Hepatocyte (in vitro differentiated cells): ENCODE measurements at regions not wholly inside any gene's neighbourhood (a gene's known extent, or its start where the extent isn't known, plus 50 kb on each side); places are given as distances from the start of the nearest gene placed in this dataset.

ENCODE experiments used
- EZH2 ChIP-seq: fragments of 200-600 bp; sonication (generic); IDR thresholded peaks from 2 replicates; pipeline ENCODE4 v1.6.1; 2016; ENCODE audit warnings: antibody characterized with exemption, mild to moderate bottlenecking, borderline replicate concordance
- TF ChIP-seq, protein P1 (sequence below): fragments of 200-600 bp; sonication (generic); IDR thresholded peaks from 2 replicates; pipeline ENCODE4 v1.5.1; 2016; ENCODE audit warnings: antibody characterized with exemption, mild to moderate bottlenecking; ENCODE audit not compliant: poor library complexity

DNA sequence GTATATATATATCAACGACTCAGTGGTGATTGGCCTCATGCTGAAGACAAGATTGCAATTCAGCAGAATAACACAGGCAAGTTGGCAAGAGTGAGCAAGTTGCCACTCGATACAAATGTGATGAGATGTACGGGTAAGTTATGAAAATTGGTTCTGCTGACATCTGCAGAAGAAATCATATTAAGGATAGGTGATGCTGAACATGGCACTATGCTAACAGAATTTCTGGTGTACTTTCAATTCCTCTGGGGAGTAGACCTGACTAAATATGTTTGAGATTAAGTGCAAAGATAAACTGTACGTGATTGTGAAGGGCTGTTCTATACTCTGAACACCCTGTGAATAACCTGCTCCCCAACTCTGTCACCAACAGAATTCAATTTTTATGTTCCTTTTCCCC lies 758.2 kb downstream of the TBC1D32 start:
- TF ChIP-seq EZH2, result no peak
- TF ChIP-seq, protein P1, sequence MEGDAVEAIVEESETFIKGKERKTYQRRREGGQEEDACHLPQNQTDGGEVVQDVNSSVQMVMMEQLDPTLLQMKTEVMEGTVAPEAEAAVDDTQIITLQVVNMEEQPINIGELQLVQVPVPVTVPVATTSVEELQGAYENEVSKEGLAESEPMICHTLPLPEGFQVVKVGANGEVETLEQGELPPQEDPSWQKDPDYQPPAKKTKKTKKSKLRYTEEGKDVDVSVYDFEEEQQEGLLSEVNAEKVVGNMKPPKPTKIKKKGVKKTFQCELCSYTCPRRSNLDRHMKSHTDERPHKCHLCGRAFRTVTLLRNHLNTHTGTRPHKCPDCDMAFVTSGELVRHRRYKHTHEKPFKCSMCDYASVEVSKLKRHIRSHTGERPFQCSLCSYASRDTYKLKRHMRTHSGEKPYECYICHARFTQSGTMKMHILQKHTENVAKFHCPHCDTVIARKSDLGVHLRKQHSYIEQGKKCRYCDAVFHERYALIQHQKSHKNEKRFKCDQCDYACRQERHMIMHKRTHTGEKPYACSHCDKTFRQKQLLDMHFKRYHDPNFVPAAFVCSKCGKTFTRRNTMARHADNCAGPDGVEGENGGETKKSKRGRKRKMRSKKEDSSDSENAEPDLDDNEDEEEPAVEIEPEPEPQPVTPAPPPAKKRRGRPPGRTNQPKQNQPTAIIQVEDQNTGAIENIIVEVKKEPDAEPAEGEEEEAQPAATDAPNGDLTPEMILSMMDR, result no peak
